ENCODE measurements at regions not wholly inside any gene's neighbourhood (a gene's known extent, or its start where the extent isn't known, plus 50 kb on each side); places are given as distances from the start of the nearest gene placed in this dataset.

DNA sequence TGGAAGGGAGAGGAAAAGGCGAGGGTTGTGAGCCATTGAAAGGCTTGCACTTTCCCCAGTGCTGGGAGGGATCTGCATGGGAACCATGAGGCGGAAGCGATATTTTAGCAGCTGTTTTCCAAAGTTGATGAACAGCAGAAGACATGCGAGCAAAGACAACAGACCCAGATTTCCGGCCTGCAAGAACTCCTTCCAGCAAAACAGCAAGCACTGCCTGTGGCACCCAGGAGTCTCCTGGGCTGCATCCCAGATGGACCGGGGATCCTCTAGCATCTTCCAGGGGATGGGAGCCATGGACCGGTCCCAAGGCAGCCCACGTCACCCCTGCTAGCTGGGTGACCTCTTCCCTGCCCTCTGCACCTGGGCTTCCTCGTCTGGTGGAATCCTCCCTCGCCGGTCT lies 162.8 kb downstream of the IRF8 start:
- no peak for DNase-seq

DNA sequence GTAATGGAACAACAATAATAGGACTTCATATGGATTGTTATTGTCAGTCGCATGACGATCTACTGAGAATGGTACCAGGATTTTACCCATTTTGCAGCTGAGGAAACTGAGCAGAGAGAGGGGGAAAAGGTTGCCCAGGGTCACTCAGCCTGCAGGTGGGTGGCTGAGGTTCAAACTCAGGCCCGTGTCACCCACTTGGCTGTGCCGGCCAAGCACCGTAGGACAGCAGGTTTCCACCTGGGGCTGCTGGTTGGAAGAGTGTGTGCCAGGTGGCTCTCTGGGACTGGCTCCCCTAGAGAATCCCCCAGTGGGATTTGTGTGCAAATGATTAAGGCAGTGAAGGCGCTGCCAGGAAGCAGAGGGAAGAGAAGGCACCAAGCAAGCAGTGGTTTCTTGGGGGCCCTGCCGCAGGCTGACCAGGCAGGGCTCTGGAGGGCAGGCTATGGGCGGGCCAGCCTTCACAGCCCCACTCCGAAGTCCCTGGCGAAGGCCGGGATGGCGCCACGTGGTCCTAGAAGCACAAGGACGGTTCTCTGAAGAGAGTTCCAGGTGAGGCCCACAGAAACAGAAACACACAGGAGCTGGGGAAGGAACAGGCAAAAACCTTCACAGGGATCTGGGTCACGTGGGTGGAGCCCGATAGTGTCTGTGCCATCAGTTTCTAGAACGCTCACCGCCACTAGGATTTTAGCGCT lies 163.5 kb downstream of the IRF8 start:
- DNase-seq: no peak

DNA sequence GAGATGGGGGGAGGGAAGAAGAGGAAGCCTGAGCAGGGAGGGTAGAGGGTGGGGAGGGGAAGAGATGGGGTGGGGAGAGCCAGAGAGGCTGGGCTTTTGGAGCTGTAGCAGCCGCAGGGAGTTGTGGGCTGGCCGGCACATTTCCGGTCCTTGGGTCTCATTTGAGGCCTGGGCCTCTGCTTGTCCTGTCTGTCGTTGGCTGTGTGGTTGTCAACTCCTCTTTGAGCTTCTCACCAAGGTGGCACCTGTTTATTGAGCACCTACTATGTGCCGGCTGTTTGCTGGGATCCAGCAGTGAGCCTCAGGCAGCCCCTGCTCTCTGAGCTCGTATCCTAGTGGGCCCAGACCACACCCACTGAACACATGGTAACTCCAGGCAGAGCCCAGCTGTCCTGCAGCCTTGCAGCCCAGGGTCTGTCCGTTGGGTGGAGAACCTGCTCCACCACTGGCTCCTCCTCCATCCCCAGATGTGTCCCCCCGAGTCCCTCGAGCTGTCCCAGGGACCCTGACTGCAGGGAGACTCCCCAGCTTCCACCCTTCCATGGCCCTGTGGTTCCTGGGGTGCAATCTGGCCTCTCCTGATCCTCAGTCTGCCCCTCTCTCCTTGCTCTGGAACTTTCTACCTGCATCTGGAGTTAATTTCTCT lies 164.9 kb downstream of the IRF8 start:
- no peak for DNase-seq

DNA sequence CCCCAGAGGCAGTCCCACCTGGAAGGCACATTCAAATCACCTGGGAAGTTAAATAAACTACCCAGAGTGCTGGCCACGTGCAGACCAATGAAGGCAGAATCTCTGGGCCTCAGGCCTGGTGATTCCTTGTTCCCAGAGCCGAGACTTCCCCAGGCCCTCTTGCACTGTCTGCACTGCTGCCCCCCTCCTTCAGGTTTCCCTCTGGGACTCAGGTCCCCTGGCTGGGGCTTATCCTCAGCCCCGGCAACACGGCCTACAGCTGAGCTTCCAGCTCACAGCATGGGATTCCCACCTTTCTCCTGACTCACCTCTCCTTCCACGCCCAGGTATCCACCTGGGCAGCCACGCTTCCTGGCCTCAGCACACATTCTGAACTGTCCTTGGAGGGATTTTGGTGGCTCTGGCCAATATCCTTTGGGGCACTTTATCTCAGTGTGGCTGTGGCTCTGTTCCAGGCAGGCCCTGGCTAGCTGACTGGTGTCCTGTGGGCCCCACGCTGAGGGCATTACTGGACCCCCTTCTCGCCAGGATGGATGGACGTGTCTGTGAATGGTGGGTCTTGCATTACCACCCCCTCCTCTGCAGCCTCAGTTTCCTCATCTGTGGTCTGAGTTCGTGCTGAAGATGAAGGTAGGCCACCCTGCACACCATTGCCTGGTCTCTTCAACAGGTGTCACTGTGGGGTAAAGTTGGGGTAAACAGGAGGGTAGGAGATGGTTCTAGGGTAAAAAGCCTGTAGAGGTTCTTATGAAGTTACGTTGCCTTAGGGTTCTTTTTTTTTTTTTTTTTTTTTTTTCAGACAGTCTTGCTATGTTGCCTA lies 165.7 kb downstream of the IRF8 start:
- DNase-seq: no peak

DNA sequence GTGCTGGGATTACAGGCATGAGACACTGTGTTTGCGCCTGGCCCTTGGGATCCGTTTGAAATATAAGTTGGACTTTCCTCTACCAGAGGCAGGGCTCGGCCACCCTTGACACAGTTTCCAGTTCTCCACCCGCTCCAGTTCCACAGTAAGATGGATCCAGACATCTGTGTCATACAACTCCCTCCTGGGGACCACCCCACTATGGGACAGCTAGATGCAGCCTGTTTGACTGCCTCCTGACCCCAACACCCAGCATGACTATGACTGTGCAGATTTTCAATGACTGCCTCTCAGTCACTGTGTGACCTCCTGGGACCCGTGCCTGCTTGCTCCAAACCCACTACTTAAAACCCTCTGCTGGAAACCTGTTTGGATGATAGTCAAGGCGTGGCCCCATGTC lies 166.7 kb downstream of the IRF8 start:
- no peak for DNase-seq

DNA sequence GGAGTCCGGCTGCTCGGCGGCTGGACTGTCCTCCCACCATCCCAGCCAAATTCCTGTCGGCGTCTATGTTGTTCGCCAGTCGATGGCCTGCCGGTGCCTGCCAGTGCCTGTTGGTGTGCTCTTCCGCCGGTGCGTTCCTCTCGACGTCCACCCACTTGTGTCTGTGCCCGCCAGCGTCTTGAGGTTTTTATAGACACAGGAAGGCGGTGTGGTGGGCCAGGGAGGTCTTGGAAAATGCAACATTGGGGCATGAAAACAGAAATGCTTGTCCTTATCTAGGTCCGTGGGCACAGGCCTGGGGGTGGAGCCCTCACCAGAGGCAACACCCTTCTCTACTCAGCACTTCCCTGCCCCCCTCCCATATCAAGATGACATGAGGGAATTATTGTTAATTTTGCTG lies 167.8 kb downstream of the IRF8 start:
- DNase-seq: no peak

DNA sequence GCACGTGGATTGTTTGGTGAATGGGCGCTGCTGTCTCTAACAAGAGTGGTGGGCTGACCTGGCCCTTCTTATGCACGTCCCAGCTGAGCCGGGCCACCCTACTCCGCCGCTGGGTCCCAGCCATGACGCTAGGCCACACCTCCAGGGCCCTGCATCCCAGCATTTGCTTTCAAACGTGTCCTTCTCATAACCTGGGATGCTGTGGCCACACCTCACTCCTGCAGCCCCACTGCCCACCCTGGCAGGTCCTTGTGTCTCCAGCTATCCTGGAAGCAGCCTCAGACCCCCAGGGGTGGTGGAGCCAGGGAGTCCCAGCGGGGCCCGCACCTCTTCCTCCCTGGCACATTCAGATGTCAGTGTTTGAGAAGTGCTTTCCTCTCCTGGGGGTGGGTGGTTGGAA lies 168.6 kb downstream of the IRF8 start:
- DNase-seq: no peak

DNA sequence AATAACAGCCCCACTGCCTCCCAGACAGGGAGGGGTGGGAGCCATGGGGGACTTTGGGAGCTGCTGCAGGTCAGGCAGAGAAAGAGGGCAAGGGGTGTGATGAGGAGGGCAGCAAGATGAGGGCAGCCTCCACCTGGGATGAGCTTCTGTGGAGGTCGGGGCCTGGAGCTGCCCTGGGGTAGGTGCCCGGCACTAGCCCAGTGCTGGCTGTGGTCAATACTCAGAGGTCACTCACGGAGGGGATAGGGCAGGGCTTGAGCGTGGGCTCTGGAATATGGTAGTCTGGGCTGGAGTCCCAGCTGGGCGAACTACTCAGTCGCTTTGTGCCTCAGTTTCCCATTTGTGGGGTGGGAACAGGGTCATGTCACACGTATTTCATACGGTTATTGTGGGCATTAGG lies 169.0 kb downstream of the IRF8 start:
- no peak for DNase-seq

DNA sequence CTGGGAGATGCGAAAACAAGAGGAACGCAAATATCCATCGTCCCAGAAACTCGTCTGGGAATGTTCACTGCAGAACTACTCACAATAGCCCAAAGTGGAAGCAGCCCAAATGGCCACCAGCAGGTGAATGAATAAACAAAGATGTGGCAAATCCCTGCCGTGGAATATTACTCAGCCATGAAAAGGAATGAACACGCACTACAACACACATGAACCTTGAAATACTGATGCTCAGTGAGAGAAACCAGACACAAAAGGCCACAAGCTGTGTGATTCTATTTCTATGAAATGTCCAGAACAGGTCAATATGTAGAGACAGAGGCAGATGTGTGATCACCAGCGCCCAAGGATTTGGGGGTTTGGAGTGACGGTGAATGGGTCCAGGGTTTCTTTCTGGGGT lies 169.8 kb downstream of the IRF8 start:
- no peak for DNase-seq

DNA sequence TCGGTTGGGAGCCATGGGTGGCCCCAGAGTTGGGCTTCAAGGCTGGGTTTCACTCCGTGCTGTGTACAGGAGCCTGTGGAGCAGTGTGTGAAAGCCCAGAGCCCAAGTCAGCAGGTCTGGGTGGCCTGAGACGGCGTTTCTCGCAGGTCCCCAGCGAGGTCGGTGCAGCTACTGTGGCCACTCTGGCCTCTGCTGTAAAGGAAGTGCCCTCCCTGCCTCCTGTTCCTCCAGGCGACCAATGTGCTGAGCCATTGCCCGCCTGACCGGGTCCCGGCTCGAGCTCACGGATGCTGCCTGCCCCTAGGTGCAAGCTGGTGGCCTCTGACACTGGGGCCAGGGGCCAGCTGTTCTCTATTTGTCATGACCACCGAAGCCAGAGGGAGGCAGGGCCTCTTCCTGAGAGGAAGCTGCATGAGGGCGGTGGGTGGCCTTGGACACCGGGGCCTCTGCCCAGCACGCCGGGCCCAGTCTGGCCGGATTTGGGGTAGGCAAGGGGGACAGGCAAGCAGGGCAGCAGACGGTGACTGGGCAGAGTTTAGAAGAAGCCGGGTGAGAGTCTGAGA lies 170.9 kb downstream of the IRF8 start:
- DNase-seq: no peak

DNA sequence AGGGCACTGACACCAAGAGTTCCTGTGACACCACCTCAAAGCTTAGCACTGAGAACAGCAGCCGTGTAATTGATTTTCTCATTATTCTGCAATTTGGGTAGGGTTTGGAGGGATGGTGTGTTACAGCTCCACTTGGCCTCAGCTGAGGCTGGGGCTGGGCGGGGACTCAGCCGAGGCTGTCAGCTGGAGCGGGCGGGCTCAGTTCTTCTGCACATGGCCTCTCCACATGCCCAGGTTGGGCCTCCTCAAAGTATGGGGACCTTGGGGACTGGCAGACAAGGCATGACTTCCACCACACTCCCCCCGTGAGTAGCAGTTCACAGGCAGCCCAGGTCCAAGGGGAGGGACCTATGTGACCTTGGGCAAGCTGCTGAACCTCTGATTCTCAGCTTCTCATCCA lies 171.5 kb downstream of the IRF8 start:
- no peak for DNase-seq

DNA sequence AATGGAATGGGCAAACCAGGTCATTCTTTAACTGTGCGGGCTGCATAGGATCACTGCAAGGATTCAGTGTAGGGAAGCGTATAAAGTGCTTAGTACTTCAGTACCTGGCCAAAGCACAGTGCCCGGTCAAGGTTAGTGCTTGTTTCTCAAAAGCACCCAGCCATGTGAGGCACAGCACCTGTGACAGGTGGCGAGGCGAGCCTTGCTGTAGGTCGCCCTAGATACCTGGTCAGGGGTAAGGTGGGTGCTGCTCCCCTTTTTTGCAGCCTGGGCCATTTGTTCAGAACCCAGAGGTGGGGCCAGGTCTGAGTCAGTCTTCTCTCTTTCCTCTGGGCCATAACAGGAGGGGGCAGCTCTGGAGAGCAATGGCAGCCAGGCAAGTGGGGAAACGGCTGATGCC lies 172.0 kb downstream of the IRF8 start:
- DNase-seq: no peak

DNA sequence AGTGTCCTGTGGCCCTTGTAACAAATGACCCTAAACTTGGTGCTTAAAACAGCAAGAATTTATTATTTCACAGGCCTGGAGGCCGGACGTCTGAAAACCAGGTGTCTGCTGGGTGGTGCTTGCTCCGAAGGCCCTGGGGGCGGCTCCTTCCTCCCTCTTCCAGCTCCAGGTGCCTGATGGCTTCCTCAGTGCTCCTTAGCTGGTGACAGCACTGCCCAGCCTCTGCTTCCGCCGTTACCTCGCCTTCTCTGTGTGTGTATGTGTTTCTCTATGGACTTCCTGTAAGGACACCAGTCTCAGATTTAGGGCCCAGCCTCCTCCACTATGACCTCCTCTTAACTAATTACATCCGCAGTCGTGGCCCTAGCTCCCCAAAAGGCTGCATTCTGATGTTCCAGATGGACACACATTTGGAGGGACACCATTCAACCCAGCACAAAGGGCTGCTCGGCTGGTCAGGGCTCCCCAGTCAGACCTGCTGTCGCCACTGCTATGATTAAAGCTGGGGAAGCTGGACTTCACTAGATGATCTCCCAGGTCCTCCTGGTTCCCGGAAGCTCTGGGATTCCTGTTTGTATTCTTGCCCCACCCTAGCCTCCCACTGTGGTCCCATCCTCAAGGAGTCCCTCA lies 172.8 kb downstream of the IRF8 start:
- no peak for DNase-seq

DNA sequence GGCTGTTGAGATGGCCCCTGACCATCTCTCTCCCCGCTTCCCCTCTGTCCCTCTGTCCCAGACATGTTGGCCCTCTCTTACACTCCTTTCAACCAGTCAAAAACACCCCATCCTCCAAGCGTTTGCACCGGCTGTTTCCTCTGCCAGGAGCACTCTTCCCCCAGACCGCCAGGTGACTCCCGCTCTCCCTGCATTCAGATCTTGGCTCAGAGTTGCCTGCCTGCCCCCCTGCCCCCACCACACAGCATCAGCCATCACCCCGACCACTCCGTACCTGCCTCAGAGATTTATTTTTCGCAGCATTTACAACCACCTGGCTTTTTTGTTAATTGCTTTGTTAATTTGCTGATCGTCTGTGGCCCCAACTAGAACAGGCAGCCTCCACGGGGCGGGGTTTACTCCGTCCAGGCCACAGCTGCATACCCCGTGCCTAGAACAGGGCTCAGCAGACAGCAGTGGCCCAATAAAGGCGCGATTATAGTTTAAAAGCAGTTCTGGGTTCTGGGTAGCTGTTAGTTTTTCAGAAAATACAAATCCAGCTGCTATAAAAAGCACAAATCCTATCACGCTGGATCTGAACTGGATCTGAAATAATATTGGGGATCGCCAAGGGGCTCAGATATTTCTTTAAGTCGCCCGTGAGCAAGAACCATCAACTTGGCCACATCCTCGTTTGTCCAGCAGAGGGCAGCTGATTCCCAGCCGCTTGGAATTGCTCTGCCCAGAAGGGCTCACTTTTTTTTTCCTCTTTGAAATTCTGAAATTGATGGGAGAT lies 173.6 kb downstream of the IRF8 start:
- peak; percentile 11 for DNase-seq

DNA sequence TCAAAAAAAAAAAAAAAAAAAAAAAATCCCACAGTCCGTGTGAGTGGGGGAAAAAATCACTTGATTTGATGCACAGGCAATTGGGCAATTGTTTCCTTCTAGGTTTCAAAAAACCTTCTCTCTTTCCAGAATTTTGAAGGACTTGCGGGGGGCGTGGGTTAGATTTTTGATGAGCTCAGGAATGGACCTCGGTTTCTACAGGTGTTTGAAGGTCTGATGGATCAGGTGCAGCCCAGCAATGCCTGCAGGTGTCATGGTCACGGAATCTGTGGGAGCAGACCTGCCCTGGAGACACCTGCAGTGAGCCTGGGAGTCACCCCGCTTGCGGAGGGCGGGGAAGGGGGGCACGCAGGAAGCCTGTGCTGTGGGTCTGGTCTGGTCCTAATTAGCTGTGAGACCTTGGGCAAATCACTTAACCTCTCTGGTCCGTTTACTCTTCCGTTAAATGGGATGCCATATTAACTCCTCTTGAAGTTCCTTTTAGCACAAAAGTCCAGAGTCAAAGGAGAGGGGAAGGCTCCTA lies 174.2 kb downstream of the IRF8 start:
- no peak for DNase-seq

DNA sequence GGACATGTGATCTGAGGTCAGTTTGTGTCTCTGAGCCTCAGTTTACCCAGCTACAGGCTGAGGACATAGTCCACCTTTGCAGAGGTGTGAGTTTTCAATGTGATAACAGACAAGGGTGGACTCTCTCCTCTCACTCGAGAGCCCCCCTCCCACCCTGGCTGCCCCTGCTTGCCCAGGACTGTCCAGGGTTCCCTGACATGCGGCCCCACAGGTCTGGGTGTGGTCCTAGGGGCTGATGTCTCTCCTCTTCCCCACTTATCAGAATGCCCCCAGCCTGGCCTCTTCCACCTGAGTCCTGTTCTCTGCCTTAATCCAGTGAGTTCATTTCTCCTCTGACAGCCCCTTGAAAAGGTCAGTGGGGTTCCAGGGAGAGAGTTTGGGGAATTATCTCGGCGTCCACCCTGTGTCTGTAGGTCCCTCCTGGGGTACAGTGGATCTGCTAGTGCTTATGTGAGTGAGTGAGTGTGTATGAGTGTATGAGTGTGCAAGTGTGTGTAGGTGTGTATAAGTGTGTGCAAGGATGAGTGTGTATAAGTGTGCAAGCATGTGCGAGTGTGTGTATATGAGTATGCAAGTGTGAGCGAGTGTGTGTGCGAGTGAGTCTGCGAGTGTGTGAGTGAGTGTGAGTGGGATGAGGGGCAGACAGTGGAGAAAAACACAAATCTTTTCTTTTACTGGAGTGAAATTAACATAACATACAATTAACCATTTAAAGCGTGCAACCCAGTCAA lies 175.0 kb downstream of the IRF8 start:
- DNase-seq: no peak

DNA sequence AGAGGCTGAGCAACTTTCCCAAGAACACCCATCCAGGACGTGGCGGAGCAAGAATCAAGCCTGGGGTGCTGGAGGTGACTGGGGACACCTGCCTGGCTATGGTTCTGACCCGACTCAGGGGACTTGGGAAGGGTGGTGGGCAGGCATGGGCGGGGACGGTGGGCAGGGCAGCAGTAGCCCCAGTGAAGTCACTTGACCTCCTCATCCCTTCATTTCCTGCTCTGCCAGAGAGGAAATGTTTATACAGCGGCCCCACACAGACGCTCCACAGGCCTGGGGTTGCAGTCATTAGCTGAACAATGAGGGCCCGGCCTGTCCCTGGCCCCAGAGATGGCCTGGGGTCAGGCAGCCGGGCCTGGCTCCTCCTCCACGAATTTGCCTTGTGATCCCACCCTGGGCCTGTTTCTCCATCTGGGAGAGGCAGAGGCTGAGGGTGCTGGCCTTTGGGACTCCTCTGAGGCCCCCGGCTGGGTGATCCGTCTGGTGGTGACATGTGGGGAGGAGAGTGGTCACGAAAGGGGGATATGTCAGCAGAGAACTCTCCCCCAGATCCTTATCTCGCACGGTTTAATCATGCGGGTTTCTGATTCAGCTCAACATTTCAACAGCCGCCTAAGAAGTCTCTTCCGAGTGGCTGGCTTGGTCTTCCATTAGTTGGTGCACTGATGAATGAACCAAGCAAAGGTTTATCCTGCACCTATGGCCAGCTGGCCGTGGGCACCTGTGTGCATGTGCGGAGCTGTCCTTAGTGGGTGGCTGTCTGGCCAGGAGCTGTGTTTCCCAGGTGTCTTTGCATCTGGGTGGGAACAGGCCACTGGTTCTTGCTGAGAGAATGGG lies 175.9 kb downstream of the IRF8 start:
- no peak for DNase-seq

DNA sequence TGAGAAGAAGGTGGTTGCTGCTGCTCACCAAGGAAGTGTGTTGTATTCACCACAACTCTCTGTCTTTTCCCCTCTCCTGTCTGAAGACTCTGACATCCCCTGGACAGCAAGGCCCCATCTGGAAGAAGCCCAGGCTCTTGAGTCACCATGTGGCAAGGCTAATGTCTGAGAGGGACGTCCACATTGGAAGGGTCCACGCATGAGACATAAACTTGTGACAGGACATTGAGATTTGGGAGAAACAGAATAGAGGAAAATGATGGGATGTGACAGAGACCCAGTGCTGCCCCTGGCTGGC lies 176.5 kb downstream of the IRF8 start:
- DNase-seq: no peak

DNA sequence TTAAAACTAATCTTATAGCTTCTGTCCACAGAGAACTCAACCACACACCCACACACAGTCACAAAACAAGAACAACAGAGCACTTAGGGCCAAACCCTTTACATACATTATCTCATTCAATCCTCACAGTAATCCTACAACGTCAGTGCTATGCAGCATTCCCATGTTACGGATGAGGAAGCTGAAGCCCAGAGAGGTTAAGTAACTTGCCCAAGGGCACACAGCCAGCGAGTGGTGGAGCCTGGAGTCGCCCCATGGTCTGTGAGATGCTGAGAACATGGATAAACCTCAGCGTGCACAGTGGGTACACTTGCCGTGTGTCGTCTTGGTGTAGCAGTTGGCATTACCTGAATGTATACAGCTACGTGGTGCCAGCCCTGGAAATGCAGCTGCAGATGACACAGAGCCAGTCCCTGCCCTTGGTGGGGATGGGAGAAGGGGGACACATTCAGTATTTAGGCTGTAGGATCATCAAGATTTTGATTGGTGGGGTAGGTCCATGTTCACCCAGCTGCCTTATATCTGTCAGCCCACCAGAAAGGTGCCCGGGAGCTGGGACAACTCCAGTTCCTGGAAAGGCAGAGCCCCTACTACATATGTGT lies 177.0 kb downstream of the IRF8 start:
- no peak for DNase-seq

DNA sequence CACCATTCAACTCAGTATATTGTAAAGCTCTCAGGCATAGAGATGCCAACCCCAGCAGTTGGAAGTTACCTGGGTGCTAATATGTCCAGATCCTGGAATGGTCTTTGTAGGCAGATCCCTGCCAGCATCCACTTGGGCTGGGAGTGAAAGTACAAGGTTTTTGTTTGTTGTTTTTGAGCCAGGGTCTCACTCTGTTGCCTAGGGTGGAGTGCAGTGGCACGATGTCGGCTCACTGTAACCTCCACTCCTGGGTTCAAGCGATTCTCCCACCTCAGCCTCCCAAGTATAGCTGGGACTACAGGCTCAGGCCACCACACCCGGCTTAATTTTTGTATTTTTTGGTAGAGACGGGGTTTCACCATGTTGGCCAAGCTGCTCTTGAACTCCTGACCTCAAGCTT lies 177.6 kb downstream of the IRF8 start:
- no peak for DNase-seq

Measured in NCI-H1694 treated with DMSO at 0.1 percent for 48 hours (cell line).